ENCODE measurements at regions not wholly inside any gene's neighbourhood (a gene's known extent, or its start where the extent isn't known, plus 50 kb on each side); places are given as distances from the start of the nearest gene placed in this dataset.

DNA sequence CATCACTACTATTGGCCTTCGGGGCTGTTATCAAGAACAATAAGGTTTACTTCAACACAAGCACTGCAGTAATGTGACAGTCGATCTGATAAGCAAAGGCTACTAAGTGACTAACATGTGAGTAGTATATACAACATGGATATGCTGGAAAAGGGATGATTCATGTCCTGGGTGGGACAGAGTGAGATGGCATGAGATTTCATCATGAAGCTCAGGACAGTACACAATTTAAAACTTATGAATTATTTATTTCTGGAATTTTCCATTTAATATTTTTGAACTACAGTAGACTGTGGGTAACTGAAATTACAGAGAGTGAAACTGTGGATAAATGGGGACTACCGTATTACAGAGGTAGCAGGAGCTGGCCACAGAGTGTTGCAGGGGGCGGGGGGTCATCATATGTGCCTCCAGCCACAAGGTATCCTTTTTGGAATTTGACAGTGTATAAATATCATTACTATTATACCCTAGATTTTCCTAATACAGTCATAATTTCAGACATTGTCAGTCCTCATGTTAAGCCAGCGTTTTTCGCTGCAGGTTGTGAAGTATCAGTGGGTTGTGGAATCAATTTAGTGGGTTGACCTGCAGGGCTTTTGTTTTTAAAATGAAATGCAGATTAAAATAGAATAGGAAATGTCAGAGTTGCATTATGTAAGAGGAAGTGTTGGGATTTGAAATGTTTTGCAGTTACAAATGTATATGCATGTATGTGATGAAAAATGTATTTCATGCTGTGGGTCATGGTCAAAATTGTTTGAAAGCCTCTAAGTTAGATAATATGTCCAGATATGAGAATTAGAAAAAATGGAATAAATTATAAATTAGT lies 148.0 kb upstream of the NUDT4 start:
- Mint-ChIP-seq H3K4me3 (no peak overlapping the region), H3K27me3 (ENCODE audit: low read depth, poor library complexity) (no peaks in the 10 kb centered on the region), H3K9me3 (peaks cover 12% of the 10 kb centered on the region), H3K36me3 (ENCODE audit: low read depth) (peaks cover 15% of the 10 kb centered on the region), H3K4me1 (peaks cover 4% of the 10 kb centered on the region), H3K27ac (no peak overlapping the region)
- no peak for DNase-seq
- TF ChIP-seq, protein P1, sequence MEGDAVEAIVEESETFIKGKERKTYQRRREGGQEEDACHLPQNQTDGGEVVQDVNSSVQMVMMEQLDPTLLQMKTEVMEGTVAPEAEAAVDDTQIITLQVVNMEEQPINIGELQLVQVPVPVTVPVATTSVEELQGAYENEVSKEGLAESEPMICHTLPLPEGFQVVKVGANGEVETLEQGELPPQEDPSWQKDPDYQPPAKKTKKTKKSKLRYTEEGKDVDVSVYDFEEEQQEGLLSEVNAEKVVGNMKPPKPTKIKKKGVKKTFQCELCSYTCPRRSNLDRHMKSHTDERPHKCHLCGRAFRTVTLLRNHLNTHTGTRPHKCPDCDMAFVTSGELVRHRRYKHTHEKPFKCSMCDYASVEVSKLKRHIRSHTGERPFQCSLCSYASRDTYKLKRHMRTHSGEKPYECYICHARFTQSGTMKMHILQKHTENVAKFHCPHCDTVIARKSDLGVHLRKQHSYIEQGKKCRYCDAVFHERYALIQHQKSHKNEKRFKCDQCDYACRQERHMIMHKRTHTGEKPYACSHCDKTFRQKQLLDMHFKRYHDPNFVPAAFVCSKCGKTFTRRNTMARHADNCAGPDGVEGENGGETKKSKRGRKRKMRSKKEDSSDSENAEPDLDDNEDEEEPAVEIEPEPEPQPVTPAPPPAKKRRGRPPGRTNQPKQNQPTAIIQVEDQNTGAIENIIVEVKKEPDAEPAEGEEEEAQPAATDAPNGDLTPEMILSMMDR (IDR thresholded peaks at IDR 0.05), result no peak

DNA sequence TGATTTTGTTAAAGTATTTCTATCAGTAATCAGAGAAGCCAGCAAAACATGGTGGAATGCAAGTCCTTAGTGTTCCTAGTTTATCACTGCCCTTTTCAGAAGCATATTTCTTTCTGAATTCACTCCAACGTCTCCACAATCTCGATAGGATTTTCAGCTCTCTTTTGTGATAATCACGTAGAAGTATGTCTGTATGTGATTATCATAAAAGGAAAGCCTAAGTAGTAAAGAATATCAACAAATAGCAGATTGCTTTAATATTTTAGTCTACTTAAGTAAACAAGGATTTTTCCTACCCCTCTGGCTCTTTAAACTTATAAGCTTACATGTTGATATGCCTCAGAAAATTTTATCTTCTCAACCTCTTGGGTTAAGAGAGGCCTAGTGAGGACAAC lies 147.4 kb upstream of the NUDT4 start:
- no peak for DNase-seq
- TF ChIP-seq, protein P1 (IDR thresholded peaks at IDR 0.05), result no peak
- Mint-ChIP-seq H3K27me3 (ENCODE audit: low read depth, poor library complexity) (no peaks in the 10 kb centered on the region), H3K4me1 (peaks cover 10% of the 10 kb centered on the region), H3K27ac (no peak overlapping the region), H3K9me3 (peaks cover 18% of the 10 kb centered on the region), H3K36me3 (ENCODE audit: low read depth) (peaks cover 20% of the 10 kb centered on the region), H3K4me3 (no peak overlapping the region)

DNA sequence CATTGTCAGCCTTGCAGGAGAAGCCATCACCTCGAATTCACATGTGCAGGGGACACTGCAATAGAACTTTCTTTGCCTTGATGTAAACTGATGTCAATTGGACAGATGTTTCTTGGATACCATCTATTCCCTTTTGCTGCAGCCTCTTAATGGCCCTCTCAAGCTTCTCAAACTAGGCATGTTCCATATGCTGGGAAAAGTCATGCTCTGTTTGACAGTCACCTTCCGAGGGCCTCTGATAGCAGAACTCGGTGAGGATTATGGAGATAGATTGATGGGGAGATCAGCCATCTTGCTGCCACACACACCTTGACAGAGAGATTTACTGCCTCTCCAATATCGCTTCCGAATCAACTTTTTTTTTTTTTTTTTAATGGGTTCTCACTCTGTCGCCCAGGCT lies 145.8 kb upstream of the NUDT4 start:
- no peak for DNase-seq
- Mint-ChIP-seq H3K4me3 (no peak overlapping the region), H3K27me3 (ENCODE audit: low read depth, poor library complexity) (no peaks in the 10 kb centered on the region), H3K36me3 (ENCODE audit: low read depth) (peaks cover 35% of the 10 kb centered on the region), H3K9me3 (peaks cover 35% of the 10 kb centered on the region), H3K27ac (no peak overlapping the region), H3K4me1 (peaks cover 14% of the 10 kb centered on the region)
- TF ChIP-seq, protein P1 (IDR thresholded peaks at IDR 0.05), result no peak

DNA sequence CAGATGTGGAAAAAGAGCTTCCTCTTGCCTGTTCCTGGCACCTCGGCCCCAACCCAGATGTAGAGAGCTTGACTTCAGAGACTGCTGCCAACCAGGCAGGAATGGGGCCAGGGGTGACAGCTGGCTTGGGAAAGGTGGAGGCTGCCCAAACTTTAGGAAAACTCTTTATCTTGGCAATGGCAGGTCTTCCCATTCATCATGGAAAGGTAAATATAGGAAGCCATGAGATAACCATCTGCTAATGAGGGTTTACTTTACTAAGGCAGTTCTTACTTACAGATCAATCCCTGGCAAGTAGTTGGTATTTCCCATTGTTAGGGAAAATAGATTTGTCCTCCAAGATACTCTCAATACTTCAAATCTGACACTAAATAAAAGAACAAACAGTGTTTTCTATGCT lies 143.1 kb upstream of the NUDT4 start:
- TF ChIP-seq, protein P1 (IDR thresholded peaks at IDR 0.05), result no peak
- Mint-ChIP-seq H3K27ac (peak overlapping the region; percentile 27), H3K9me3 (peaks cover 48% of the 10 kb centered on the region), H3K36me3 (ENCODE audit: low read depth) (peaks cover 40% of the 10 kb centered on the region), H3K4me3 (no peak overlapping the region), H3K4me1 (peaks cover 14% of the 10 kb centered on the region), H3K27me3 (ENCODE audit: low read depth, poor library complexity) (no peaks in the 10 kb centered on the region)
- no peak for DNase-seq

DNA sequence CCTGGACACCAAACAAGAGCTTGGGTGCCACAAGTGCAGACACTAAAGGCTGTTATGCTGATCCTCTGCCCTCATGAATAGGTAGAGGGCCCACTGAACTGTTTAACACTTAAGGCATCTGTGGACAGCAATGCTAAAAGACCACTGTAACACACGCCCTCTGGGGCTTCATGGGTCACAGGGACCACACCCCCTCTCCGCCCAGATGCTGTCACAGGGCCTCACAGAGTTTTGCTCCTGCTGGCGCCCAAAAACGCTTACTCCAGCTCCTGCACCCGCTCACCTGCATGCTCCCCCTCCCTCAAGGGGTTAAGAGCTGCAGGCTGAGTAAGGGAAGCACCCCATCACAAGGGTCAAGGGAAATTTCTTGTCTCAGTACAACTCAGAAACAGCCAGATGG lies 141.8 kb upstream of the NUDT4 start:
- H3K4me3 Mint-ChIP-seq, result no peak overlapping the region
- H3K27ac Mint-ChIP-seq, result no peak overlapping the region
- peaks cover 58% of the 10 kb centered on the region for H3K9me3 Mint-ChIP-seq
- H3K27me3 Mint-ChIP-seq (ENCODE audit: low read depth, poor library complexity), result no peaks in the 10 kb centered on the region
- TF ChIP-seq, protein P1 (IDR thresholded peaks at IDR 0.05), result no peak
- H3K4me1 Mint-ChIP-seq, result peaks cover 14% of the 10 kb centered on the region
- no peak for DNase-seq
- peaks cover 47% of the 10 kb centered on the region for H3K36me3 Mint-ChIP-seq (ENCODE audit: low read depth)
